HepG2 (cell line): ENCODE measurements at regions not wholly inside any gene's neighbourhood (a gene's known extent, or its start where the extent isn't known, plus 50 kb on each side); places are given as distances from the start of the nearest gene placed in this dataset.

Experiments
- AHDC1 ChIP-seq: sonication (generic); formaldehyde crosslinking; IDR thresholded peaks from 2 replicates; pipeline ENCODE4 v1.5.1; 2020; ENCODE audit warnings: mild to moderate bottlenecking, missing genetic modification reagents, borderline replicate concordance
- ATF7 ChIP-seq, 2 experiments: fragments of 450-650 bp in 1 of 2; sonication (generic) in 1 of 2; formaldehyde crosslinking in 1 of 2; IDR thresholded peaks; 2 replicates each; pipeline versions ENCODE4 v1.4.0 to v1.6.1; 2016 to 2020; ENCODE audit warnings: antibody characterized with exemption in 1 of 2, mild to moderate bottlenecking in 1 of 2, missing genetic modification reagents in 1 of 2
- RCOR2 ChIP-seq: IDR thresholded peaks from 2 replicates; pipeline ENCODE4 v1.6.1; 2016; ENCODE audit warnings: missing biosample characterization, missing genetic modification reagents
- ZNF225 ChIP-seq: sonication (generic); formaldehyde crosslinking; IDR thresholded peaks from 2 replicates; pipeline ENCODE4 v1.4.0; 2020; ENCODE audit warnings: mild to moderate bottlenecking, missing genetic modification reagents
- ZNF407 ChIP-seq: sonication (generic); formaldehyde crosslinking; IDR thresholded peaks from one replicate; pipeline ENCODE4 v1.5.1; 2020; ENCODE audit warnings: mild to moderate bottlenecking, missing genetic modification reagents; ENCODE audit errors: not compliant biosample characterization

- TF ChIP-seq ZNF407: no peak
- no peak for TF ChIP-seq ZNF225 (CRISPR knock-in tag)
- no peak for TF ChIP-seq RCOR2 (CRISPR knock-in tag)
- TF ChIP-seq AHDC1 (CRISPR knock-in tag): no peak
- TF ChIP-seq ATF7 (IDR thresholded peaks at IDR 0.05): no peak
- TF ChIP-seq ATF7 (CRISPR knock-in tag; IDR thresholded peaks at IDR 0.05): no peak
Observed at GRCh38 chr12:31865023-31865422, 94.2 kb upstream of the RESF1 start (continued).
